ENCODE measurements at regions not wholly inside any gene's neighbourhood (a gene's known extent, or its start where the extent isn't known, plus 50 kb on each side); places are given as distances from the start of the nearest gene placed in this dataset.
"Not testable (repeated sequence)": the region's sequence is repeated elsewhere in the genome, so short reads cannot be mapped to it uniquely, and the experiment has no call there.

DNA sequence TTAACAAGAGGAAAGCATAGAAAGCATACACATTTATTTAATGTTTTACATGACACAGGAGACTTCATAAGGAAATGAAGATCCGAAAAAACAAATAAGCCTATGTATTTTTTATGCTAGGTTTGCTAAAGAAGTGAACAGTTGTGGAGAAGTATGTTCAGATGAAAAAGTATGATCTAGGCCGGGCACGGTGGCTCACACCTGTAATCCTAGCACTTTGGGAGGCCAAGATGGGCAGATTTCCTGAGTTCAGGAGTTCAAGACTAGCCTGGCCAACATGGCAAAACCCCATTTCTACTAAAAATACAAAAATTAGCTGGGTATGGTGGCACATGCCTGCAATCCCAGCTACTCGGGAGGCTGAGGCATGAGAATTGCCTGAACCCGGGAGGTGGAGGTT lies 69.2 kb upstream of the RPL38 start:
- TF ChIP-seq POLR2A, POLR2AphosphoS5 (IDR thresholded peaks at IDR 0.05): not testable (repeated sequence)
- TF ChIP-seq, protein P1, sequence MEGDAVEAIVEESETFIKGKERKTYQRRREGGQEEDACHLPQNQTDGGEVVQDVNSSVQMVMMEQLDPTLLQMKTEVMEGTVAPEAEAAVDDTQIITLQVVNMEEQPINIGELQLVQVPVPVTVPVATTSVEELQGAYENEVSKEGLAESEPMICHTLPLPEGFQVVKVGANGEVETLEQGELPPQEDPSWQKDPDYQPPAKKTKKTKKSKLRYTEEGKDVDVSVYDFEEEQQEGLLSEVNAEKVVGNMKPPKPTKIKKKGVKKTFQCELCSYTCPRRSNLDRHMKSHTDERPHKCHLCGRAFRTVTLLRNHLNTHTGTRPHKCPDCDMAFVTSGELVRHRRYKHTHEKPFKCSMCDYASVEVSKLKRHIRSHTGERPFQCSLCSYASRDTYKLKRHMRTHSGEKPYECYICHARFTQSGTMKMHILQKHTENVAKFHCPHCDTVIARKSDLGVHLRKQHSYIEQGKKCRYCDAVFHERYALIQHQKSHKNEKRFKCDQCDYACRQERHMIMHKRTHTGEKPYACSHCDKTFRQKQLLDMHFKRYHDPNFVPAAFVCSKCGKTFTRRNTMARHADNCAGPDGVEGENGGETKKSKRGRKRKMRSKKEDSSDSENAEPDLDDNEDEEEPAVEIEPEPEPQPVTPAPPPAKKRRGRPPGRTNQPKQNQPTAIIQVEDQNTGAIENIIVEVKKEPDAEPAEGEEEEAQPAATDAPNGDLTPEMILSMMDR (IDR thresholded peaks at IDR 0.05) = not testable (repeated sequence)

All from prostate gland (tissue), 2 donors.